H54 (cell line): ENCODE measurements at regions not wholly inside any gene's neighbourhood (a gene's known extent, or its start where the extent isn't known, plus 50 kb on each side); places are given as distances from the start of the nearest gene placed in this dataset.

Source experiments
- DNase-seq: peaks from one replicate; pipeline ENCODE4 v3.0.0; 2011; ENCODE audit warnings: low spot score, mixed read lengths; ENCODE audit not compliant: insufficient read length
- FAIRE-seq: peaks from 3 replicates; lab custom pipeline; 2011; peaks lifted over from hg19 to GRCh38; lab: Jason Lieb, UNC
- POLR2A ChIP-seq: IDR thresholded peaks from 2 replicates; pipeline ENCODE4 v1.6.1; 2011; ENCODE audit warnings: low read depth, mild to moderate bottlenecking, low read length

DNA sequence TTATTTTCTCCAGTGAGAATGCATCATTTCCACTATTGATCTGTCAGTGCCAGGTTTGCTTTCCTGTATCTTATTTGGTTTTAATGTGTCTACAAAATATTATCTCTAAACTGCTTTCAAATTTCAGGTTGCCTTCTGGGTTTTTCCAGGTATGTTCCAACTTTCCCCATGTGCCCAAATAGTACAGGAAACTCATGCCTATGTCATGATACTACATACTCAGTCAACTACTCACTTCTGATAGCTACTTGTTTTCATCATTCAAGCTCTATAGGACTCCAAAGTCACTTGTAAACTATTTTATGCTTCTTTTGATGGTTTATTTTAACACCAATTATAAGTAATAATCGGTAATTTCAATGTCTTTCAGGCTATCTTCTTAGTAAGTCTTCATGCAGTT lies 134.8 kb upstream of the TTC14 start:
- FAIRE-seq = no peak
- no peak for DNase-seq
- TF ChIP-seq POLR2A = no peak

DNA sequence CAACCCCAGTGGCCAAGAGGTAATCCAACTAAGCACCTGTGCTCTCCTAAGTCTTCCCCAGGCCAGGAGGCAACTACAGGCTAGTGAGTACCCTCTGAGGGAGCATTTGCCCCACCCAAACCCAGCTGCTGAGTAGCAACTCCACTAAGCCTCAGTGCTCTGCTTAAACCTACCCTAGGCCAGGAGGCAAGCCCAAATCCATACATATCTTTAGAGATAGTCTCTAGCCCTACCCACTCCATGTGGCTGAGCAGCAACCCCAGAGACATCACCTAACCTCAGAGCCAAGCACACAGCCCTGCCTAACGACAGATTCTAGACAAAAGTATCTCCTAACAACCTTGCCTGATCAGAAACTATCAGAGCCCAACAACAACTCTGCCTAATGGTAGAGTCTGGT lies 132.8 kb upstream of the TTC14 start:
- FAIRE-seq = no peak
- no peak for TF ChIP-seq POLR2A
- no peak for DNase-seq

DNA sequence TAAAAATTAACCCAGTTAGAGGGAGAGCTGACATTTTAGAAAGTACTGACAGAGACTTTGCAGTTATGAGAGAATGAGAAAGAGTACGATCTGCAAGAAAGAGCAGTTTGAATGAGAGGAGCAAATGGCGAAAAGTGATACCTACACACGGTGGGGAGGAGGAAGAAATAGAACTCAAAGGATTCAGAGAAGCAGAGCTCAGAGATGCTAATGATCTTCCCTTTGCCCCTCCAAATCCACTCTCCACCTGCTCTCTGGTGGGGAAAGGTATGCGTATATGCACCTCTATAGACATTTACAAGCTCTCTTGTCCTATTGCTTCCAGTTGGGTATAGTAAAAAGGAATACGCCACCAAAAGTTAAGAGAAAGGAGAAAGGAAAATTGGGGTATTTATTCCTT lies 123.3 kb upstream of the TTC14 start:
- DNase-seq = no peak
- TF ChIP-seq POLR2A = no peak
- no peak for FAIRE-seq

DNA sequence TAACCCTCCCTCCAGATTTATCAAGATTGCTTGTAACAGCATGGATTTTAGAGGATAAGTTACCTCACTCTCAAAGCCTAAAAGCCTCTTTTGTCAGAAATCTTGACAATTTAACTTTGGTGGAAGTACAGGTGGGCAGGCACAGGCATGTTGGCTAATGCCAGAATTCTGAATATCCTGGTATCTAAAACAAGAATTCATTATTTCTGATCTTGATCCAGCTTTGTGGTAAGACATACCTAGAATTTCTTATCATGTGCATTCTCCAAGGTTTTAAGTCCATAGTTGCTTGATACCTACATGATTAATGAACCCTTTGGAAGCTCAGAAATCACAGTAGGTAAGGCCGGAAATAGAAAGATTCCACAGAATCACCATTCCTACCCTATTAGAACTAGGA lies 109.9 kb upstream of the TTC14 start:
- FAIRE-seq = no peak
- DNase-seq = no peak
- no peak for TF ChIP-seq POLR2A

DNA sequence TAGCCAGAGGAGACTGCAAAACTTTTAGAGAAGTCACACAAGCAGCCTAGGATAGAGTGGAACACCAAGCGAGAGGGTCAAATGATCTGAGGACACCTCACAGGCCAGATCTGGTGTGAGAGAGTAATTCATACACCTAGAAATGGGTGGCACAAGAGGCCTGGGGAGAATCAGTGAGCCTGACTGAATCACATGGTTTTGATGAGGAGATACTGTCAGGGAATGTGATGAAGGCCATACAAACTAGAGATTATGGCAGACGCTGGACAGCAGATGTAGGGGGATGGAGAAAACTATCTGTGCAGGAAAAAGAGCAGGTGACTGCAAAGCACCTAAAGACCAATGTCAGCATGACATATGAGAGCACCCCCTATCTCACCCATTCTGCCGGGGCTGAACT lies 105.0 kb upstream of the TTC14 start:
- no peak for DNase-seq
- no peak for TF ChIP-seq POLR2A
- no peak for FAIRE-seq

DNA sequence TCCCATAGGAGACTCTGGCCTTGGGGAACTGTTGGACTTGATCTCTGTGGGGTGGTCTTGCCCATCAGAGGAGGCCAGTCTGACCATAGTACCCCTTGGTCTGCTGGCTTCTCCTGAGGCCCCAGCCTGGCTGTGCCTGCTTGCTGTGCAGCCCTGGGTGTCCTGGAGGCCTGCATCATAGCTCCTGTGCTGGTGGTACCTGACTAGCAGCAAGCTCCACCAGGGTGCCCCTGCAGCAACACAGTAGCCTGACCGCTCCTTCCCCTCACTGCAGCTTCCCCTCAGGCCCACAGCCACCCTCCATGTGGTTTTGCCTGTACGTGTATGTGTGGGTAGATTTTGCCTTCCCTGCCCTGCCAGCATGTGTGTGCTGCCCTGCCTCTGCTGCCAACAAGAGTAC lies 85.6 kb upstream of the TTC14 start:
- FAIRE-seq = no peak
- TF ChIP-seq POLR2A = no peak
- DNase-seq = no peak

DNA sequence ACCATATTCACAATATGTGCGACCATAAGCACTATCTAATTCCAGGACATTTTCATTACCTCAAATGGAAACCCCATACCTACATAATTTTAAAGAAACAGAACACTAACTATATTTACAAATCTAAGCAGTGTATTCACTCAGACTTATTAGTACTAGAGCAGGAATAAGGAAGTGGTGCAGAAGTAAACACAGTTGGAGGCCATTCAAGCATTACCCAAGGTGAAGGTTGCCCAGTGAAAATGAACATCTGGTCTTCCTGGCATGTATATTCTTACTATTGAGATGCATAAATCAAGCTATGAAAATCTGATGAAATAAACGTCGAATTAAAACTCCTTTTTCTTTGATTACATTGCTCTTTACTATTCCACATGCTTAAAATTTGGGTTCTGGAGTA lies 78.9 kb upstream of the TTC14 start:
- no peak for TF ChIP-seq POLR2A
- no peak for DNase-seq
- peak; percentile 33 for FAIRE-seq

DNA sequence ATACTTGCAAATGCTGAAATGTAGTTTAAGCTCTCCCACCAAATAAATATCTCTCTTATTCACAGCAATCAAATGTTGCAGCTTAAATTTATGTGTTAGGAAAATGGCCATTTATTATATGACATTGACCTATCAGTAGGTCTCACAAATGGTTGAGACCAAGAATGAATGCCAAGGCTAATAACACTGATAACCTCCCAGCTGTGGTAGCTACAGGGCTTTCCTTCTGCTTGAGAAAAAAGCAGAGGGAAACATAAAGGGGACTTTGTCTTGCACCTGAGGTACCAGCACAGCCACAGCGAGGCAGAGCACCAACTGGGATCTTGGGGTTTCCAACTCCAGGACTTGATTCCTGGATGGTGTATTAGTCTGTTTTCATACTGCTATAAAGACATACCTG lies 73.1 kb upstream of the TTC14 start:
- FAIRE-seq = no peak
- TF ChIP-seq POLR2A = no peak

DNA sequence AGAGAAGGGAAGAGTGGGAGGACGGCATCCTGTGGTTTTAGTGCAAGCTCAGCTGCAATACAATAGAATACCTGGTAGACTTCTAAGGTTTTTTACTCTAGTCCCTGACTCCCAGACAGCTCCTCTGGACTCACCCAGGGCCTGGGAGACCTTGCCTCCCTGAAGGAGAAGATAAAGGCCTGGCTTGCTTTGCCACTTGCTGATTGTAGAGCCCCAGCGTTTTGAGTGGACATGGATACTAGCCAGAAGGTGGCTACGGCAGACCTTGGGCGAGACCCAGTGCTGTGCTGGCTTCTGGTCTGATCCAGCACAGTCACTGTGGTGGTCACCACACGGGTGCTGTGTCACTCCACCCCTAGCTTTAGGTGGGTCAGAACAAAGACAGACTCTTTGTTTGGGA lies 72.2 kb upstream of the TTC14 start:
- DNase-seq (no peak), FAIRE-seq (no peak)
- TF ChIP-seq POLR2A = no peak

More for the DNA sequence above, 73.1 kb upstream of the TTC14 start:
- DNase-seq = no peak

DNA sequence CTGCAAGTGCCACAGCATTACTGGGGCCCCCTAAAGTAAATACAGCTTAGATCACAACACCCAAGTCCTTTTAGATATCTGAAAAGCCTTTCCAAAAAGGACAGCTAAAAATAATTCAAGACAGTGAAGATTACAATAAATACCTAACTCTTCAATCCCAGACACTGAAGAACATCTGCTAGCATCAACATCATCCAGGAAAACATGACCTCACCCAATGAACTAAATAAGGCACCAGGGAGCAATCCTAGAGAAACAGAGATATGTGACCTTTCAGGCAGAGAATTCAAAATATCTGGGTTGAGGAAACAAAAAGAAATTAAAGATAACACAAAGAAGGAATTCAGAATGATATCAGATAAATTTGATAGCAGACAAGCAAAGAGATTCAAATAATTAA lies 71.7 kb upstream of the TTC14 start:
- DNase-seq (no peak), FAIRE-seq (no peak)
- no peak for TF ChIP-seq POLR2A

DNA sequence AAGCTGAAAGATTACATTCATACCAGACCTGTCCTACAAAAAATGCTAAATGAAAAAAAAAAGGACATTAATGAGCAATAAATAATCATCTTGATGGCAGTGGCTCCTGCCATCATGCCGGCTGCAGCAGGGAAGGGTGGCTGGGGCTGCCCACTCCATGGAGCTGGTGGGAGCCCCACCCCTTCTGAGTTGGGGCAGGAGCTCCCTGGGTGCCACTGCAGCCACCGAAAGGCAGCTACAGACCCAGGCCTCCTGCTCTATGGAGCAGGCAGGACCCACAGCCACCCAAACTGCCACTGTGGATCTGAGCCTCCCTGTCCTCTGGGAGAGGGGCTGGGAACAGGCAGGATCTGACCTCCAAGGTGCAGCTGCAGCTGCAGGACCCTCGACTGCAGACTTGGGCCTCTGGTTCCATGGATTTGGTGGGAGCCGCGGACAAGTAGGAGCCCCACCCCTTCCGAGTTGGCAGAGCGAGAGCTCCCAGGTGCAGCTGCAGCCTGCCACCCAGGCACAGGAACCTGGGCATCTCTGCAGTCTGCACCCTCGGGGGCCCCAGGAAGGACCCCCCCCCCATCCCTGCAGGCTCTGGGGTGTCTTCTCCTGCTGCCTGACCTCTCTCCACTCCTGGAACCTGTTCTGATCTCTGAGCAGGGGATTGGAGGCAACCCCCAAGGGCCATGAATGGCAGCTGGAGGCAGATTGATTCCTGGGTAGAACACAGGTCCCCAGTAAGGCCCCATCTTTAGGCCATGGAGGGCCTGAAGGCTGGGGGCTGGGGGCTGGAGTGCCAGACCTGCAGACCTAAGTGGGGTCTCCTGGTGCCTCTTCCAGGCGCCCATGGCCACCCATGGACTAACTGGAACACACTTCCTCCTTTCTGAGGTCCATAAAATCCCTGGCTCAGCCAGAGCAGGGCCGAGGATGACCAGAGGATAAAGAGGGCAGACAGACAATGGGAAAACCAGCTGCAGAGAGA lies 70.4 kb upstream of the TTC14 start:
- no peak for DNase-seq
- TF ChIP-seq POLR2A = no peak
- FAIRE-seq = no peak

DNA sequence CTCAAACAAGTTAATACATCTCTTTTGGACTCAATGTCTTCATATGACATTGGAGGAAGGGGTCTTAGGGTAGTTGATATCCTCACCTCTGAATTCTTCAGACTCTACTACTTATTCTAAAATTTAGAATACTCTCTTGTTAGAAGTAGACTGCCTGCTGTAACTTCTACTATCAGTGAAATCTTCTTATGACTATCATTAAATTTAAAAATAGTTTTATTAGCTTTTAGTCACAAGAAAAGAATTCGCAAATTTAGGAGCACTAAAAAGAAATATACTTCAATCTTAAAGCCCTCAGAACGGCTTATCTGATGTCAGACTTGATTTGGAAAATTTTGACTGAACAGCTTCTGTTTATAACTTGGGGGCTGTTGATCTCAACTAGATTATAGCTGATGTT lies 67.1 kb upstream of the TTC14 start:
- TF ChIP-seq POLR2A = no peak
- FAIRE-seq (no peak), DNase-seq (no peak)

DNA sequence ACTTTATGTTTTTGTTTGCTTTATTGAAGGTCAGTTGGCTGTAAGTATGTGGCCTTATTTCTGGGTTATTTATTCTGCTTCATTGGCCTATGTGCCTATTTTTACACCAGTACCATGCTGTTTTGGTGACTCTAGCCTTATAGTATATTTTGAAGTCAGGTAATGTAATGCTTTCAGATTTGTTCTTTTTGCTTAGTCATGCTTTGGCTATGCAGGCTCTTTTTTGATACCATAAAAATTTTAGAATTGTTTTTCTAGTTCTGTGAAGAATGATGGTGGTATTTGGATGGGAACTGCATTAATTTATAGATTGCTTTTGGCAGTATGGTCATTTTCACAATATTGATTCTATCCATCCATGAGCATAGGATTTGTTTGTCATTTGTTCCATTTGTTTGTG lies 63.5 kb upstream of the TTC14 start:
- TF ChIP-seq POLR2A = no peak
- FAIRE-seq = no peak
- no peak for DNase-seq

DNA sequence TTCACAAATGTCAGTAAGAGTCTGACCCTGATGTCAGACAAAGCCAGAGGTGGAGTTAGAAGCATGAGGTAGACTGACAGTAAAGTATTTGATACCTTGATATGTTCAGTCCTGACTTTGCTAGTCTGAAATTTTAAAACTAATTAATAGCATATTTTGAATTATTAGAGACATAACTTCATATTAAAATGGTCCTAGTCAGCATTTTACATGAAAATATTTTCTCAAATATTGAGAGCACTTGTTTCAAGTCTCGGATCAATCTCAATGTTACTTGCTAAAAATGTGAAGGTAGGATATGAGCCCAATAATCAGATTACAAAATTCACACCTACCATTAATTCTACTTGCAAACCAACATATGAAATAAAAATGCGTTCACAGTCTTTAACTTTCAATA lies 58.1 kb upstream of the TTC14 start:
- FAIRE-seq (no peak), DNase-seq (no peak)
- no peak for TF ChIP-seq POLR2A

DNA sequence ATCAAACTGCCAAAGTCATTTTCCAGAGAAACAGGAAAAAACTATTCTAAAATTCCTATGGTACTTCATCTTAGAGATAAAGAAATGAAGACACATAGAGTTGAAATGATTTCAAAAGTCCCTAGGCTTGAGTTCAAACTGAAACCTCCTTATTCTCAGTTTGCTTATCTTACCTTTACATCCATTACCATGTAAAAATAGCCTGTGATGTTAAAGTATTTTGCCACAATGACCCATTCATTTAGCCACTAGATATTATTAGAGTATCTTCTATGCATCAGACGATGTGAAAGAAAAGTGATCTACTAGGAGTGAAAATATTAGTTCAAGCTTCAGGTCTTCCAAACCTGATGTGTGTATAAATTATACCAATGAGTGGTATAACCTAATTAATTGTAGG lies 55.1 kb upstream of the TTC14 start:
- FAIRE-seq (peak; percentile 23), DNase-seq (no peak)
- TF ChIP-seq POLR2A = no peak
